AG20443 (cell line): ENCODE measurements at regions not wholly inside any gene's neighbourhood (a gene's known extent, or its start where the extent isn't known, plus 50 kb on each side); places are given as distances from the start of the nearest gene placed in this dataset.

Source experiments
- DNase-seq: peaks from one replicate; pipeline ENCODE4 v3.0.0; 2012; ENCODE audit warnings: low spot score, mixed read lengths

DNA sequence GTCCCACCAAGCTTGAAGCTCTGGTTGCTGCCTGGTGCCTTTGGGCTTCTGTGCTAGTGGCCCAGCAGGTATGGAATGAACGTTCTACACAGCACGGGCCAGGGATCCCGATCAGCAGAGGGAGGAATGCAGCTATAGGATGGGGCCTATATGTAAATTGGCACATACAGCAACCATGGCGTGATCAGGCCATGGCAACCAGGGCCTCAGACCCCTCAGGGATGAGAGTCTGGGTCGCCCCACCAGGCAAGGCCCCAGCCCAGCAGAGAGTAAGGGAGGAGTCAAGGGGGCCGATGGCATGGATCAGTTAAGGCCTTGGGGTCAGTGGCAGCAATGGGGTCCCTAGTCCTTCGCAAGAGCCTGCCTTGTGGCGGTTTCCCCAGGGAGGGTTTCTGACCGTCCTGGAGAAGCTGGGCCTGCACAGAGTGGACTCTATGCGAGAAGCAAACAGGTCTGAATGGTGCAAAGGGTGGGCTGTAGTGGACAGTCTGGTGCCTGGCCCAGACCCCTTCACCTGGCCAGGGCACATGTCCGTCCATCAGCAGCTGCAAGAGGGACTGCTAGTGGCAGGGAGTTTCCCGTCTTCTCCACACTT, 98.2 kb upstream of the SLC22A11 start:
- DNase-seq, result no peak

DNA sequence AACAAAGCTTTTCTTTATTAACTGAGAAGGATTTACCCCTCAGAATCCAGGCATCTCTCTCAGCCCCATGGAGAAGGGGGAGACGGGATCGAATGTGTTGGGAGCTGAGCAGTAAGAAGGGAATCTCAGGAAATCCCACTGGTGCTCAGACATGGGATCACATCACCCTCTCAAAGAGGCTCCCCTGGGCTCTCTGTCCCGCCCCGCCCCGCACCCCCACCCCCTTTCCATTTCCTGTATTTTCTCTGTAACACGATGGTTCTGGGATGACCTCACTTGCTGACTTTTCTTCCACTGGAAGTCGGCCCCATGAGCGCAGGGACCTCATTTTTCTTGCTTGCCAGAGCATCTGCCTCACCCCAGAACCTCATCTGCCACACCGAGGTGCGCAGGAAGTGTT, 96.7 kb upstream of the SLC22A11 start:
- no peak for DNase-seq

DNA sequence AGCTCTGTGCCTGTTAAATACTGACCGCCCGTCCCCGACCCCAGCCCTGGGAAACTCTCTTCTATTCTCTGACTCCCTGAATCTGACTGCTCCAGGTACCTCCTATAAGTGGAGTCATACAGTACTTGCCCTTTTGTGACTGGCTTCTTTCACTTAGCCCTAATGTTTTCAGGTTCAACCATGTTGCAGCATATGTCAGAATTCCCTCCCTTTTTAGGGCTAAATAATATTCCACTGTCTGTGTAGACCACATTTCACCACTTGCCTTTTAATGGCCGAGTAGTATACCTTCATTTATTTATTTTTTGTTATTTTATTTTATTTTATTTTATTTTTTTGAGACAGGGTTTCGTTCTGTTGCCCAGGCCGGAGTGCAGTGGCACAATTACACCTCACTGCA, 96.1 kb upstream of the SLC22A11 start:
- DNase-seq, result no peak

DNA sequence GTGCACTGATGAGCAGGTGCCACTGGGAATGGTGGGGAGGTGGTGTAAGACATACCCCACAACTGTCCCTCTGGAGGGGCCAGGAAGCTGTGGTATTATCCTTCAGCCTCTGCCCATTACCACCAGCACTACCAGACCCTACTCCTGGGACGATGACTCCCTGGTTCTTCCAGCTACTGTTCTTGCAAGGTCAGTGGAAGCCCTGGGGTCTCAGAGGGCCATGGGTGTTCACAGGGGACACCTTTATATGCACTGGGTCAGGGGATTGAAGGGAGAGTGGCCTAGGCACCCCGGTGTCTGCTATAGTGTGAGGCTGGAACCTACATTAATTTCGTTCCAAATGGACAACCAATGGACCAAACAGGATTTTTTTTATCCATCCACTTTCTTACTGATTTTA, 94.7 kb upstream of the SLC22A11 start:
- no peak for DNase-seq

DNA sequence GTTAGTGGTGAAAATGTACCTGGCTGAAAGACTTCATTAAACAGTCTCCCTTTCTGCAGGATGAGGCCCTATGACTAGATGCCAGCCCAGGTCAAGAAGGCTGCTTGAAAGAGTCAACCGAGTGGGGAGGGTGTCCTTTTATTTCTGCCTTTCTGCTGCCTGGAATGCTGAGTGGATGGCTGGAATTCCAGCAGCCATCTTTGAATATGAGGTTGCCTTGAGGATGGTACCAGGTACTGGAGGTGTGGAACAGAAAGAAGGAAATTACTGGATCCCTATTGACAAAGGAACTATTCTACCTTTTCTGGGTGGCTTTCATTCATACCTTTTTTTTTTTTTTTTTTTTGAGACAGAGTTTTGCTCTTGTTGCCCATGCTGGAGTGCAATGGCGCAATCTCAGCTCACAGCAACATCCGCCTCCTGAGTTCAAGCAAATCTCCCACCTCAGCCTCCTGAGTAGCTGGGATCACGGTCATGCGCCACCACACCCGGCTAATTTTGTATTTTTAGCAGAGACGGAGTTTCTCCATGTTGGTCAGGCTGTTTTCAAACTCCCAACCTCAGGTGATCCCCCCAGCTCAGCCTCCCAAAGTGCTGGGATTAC, 89.5 kb upstream of the SLC22A11 start:
- no peak for DNase-seq

DNA sequence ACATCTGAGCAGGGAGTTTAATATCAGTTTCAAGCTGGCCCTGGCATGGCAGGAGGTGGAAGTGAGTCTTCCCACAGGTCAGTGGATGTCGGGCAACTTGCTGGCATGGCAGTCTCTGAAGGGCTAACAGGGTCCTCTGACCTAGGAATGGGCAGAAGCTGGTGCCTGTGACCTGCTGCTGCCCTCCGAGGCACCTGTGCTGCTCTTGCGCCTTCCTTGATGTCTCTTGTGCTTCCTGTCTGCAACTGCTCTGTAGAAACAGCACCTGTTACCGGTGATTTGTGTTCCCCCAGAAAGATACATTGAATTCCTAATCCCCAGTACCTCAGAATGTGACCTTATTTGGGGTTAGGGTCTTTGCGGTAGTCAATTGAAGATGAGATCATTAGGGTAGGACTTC, 86.5 kb upstream of the SLC22A11 start:
- no peak for DNase-seq

DNA sequence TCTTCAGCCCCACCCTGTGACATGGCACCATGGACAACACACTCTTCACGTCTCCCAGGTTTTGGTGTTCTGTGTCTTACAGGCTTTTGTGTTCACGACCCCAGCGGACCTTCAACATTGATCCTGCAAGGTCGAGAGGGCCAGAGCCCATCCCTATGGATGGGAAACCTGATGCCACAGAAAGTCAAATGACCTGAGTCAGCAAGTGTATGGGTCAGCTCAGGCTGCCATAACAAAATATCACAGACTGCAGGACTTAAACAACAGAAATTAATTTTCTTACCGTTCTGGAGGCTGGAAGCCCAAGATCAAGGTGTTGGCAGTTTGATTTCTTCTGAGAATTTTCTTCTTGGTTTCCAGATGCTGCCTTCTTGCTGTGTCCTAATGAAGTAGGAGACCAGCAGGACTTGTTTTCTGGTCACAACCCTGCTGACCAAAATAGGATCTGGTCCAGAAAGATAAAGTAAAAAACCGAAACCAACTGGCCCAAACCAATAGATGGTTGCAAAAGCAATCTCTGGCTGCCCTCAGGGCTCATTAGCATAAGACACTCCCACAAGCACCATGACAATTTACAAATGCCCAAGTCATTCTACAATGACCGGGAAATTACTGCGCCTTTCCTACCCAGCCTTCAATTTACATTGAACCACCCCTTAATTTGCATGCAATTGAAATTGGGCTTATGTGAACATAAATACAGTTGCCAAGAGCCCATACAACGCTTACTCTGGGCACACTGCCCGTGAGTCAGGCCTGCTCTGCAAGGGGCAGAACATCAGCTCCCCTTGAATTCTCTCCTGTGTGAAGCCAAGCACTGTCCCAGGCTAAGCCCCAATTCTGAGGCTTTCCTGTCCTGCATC, 82.9 kb upstream of the SLC22A11 start:
- no peak for DNase-seq

DNA sequence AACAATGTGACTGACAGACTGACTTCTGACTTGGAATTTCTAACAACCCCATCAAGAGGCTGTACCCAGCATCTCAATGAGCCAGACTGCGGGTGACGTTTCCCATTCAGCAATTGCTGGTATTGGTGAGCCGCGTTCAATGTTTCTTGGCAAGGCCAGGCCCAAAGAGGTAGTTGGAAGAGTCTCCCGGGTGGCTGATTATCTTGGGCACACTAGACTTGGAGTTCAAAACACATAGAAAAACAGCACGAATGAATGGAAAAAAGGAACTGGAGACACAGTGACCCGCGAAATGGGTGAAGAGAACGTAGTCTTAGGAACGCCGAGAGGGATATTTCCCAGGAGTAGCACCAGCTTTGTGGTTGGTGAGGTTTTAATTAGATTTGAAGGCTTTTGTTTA, 81.1 kb upstream of the SLC22A11 start:
- no peak for DNase-seq

DNA sequence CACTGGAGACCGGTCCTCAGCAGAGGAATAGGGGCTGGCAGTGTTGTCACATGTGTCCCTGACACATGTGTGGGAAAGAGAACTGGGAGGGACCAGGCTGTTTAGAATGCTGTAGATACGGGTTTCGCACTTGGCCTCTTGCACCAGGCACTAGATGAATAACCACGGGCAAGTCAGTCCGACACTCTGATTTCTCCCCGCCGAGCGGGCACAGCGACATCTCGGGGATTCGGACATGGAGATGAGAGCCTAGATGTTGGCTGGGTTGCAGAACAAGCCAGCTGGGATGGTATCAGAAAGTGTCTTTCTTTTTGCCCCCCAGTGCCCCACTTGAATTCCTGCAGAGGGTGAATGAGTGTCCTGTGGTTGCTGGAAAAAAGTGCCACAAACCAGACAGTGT, 80.6 kb upstream of the SLC22A11 start:
- DNase-seq, result no peak

DNA sequence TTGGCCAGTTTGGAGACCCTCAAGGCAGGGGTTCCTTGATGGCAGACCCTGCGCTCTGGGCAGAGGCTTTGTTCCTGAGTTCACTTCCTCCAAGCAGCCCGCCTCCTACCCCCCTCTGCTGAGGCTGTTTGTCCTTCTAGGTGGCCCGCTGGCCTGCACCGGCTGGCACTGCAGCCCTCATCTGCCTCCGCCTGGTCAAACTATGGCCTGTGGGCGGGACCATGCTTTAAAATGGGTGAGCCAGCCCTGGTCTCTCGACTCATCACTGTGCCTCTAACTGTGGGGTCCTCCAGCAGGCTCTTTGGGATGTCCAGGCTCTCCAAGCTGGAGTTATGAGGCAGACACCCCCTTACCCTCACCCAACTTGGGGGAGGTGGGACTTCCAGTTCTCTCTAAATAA, 78.9 kb upstream of the SLC22A11 start:
- DNase-seq, result no peak

DNA sequence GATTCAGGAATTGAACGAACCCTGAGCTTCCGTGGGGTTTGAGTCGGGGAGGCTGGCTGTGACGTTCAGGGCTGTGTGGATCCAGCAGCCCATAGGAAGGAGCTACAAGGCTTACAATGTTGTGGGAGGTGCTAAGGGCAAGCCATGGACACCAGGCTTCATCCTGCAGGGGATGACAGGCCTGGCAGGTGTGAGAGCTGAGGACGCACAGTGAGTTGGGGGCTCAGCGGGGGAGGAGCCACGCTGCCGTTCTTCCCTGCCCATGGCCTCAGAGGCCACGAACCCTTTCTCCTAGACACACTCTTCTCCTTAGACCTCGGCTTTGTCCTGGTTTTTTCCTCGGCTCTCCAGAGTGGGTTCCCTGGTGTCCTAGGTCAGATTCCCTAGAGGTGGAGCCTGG, 78.1 kb upstream of the SLC22A11 start:
- DNase-seq, result no peak

DNA sequence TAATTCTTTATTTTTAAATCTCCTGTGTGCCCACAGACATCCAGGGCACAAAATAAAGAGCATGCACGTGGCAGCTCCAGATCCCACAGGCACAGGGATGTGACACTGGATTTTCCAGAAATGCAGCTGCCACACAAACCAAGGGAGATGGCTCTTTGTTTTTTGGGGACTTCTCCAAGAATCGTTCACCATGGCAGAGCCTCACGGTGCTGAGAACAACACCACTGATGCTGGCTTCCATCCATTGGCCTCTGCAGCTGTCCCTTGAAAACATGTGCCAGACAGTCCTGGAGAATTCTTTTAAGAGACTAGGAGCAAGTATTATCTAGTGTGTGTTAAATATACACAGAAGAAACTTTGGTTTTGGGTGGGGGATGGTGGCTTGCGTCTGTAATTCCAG, 73.2 kb upstream of the SLC22A11 start:
- no peak for DNase-seq

DNA sequence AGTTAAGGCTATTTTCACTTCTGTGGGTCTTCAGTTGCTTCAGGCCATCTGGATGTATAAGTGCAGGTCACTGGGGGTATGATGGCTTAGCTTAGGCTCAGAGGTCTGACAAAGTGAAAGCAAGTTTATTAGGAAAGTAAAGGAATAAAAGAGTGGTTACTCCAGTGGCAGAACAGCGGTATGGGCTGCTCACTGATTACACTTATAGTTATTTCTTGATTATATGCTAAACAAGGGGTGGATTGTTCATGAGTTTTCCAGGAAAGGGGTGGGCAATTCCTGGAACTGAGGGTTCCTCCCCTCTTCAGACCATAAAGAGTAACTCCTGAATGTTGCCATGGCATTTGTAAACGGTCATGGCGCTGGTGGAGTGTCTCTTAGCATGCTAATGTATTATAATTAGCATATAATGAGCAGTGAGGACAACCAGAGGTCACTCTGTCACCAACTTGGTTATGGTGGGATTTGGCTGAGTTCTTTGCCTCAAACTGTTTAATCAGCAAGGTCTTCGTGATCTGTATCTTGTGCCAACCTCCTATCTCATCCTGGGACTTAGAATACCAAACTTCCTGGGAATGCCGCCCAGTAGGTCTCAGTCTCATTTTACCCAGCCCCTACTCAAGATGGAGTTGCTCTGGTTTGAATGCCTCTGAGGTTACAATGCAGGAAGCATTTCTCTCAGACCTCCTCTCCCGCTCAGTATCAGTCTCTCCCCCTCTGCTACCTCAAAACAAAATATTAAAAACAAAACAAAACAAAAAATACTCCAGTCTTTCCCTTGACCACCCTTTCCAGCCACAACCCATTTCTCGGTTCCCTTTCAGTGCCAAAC, 71.3 kb upstream of the SLC22A11 start:
- no peak for DNase-seq

DNA sequence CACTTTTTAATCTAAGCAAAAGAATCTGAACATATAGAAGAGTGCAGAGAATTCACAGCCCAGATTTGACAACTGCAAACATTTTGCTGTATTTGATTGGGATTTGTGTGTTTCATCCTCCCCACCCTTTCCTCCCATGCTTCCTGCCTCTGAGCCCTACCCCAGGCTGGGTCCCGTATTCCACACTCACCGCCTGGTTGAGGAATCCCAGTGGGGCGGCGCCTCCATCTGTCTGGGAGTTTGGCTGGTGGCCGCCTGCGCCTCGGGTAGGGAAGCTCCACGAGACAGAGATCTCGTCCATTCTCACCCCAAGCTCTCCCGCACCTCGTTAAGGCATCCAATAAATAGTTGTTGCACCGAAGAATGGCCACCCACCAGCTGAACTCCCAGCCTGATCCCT, 70.7 kb upstream of the SLC22A11 start:
- no peak for DNase-seq

DNA sequence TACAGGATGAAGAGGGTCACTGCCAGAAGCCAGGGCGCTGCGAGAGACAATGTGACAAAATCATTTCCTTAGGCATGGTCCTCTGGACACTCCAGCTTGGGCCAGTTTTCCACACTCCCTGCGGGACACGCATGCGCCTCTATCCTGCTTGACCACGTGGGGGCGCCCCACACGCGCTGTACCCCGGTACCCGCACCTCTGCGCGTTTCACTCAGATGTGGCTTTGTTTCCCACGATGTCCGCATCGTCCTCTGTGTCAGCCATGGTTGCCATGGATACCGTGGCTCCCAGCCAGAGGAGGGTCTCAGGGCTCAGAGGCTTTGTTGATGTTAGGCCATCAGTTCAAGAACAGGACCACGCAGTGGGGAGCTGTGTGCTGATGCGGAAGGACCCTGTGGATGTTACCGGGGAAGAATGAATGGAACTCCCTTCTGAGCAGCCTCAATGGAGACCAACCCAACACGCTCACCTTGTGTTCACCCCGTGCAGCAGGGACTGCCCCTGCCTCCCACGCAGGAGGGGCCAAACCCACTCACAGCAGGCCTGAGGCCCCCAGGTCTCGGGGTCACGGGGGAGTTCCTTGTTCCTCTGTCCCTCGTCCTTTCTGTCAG, 65.8 kb upstream of the SLC22A11 start:
- peak; percentile 82 for DNase-seq

DNA sequence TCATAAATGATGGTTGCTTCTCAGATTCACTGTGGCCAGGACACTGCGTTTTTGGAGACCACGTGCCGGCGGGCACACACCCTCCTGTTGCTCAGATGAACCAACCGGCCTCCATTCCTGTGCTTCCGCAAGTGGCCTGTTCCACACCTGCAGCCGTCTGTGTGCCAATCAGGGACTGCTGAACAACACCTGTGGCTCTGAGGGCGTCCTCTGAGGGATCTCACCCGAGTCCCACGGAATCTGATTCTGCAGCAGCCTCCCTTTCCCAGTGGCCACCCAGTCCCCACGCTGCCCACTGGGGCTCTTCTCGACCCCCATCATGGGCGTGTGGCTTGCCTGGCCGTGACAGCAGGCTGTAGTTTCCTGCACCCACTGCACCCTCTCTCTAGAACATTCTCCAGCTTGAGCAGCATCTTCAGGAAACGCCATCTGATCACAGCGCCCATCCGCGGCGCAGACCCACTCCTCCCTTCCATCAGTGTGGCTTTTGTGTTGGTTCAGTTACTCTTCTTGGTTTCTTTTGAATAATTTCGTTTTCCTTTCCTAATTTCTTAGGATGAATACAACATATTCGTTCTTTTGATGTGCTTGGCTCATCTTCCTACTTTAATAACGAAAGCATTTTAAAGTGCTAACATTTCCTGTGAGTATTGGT, 65.1 kb upstream of the SLC22A11 start:
- DNase-seq, result no peak

DNA sequence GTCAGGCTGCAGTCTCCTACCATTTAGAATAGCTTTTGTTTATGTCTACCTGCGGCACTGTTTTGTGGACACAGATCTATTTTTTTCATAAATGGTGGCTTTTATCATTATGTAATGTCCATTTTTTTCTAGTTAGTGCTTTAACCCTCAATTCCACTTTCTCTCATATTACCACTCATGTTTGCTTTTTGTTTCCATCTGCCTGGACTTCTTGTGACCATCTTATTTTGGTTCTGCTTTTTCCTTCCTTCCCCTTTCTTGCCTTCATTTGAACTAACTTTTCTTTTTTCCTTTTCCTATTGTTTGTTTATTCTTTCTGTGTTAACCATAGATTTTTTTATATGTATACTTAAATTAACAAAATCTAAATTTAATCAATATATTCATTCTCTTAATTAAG, 63.2 kb upstream of the SLC22A11 start:
- DNase-seq, result no peak

DNA sequence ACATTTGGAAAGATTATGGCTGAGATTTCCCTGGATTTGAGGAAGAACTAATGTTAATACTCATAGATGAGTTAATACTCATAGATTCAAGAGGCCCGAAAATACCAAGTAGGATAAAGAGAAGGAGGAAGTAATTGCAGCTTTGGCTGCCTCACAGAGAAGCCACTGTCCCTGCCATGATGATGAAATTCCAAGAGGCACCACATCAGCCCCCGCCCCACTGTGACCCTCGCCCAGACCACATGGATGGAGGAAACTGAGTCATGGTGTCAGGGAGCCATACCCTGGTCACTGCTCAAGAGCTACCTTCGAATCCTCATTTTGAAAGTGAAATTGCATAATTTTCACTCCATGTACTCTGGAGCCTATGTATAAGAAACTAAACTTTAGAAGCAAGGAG, 57.6 kb upstream of the SLC22A11 start:
- no peak for DNase-seq

DNA sequence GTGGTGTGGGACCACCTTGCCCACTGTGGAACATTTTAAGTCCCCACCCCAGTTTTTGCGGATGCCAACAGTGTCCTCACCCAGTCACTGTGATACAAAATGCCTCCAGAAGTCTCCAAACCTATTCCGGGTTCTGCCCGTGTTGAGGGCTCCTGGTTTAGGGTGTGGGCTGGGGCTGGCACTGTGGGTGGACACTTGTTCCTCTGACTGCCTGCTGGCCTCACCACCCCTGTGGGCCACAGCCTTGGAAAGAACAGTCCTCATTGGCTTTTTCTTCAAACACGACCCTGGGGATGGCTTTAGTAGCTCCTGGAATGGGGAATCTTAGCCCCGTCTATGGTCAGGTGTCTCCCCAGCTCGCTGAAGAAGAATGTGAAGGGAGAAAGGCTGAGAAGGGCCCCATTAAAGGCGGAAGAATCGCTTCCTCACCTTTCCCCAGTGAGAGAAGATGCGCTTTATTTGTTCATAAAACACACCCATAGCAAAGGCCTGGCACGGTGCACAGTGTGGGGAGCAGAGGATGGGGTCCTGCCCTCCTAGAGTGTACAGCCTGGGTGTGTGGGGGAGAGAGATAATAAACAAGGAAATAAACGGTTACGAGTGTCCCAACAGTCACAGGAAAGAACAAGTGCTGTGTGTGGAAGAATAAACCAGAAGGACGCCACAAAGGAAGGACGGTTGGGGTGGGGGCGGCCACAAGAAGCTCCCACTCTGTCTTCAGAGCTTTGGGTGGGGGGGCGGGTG, 56.3 kb upstream of the SLC22A11 start:
- DNase-seq, result no peak

DNA sequence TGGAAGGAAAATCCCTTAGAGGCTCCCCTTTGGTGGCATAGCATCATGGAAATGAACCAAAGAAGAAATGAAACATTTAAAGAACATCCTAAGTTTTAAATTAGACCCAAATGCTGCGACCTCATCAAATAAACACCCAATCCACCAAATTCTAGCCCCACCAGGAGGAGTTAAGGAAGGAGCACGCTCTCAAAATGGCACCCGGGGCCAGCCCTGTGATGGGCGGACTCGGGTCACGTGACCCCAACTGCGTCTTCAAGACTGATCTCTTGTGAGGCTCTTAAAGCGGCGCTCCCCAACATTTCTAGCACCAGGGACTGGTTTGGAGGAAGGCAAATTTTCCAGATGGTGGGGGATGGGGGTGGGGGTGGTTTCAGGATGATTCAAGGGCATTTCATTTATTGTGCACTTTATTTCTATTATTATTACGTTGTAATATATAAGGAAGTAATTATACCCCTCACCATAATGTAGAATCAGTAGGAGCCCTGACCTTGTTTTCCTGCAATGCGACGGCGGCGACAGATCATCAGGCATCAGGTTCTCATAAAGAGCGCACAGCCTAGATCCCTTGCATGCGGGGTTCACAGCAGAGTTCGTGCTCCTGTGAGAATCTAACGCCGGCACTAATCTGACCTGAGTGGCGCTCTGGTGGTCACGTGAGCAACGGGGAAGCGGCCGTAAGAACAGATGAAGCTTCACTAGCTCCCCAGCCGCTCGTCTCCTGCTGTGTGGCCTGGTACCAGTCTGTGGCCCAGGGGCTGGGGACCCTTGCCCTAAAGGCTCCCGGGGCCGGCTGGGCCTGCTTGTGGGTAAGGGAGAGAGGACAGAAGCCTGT, 55.3 kb upstream of the SLC22A11 start:
- no peak for DNase-seq
